ENCODE measurements at regions not wholly inside any gene's neighbourhood (a gene's known extent, or its start where the extent isn't known, plus 50 kb on each side); places are given as distances from the start of the nearest gene placed in this dataset.

GRCh38 chr12:4003576-4003975, 130.4 kb upstream of the PARP11 start:
- H3K36me3 Mint-ChIP-seq (ENCODE audit: low read depth), result no peaks in the 10 kb centered on the region
- peaks cover 49% of the 10 kb centered on the region for H3K27me3 Mint-ChIP-seq (ENCODE audit: low read depth)
- no peak overlapping the region for H3K27ac Mint-ChIP-seq (ENCODE audit: unreplicated experiment)
- peaks cover 8% of the 10 kb centered on the region for H3K9me3 Mint-ChIP-seq (ENCODE audit: low read depth)
- H3K4me1 Mint-ChIP-seq (ENCODE audit: low read depth), result no peaks in the 10 kb centered on the region
- no peak for DNase-seq (ENCODE audit: low spot score)
- TF ChIP-seq, protein P1, sequence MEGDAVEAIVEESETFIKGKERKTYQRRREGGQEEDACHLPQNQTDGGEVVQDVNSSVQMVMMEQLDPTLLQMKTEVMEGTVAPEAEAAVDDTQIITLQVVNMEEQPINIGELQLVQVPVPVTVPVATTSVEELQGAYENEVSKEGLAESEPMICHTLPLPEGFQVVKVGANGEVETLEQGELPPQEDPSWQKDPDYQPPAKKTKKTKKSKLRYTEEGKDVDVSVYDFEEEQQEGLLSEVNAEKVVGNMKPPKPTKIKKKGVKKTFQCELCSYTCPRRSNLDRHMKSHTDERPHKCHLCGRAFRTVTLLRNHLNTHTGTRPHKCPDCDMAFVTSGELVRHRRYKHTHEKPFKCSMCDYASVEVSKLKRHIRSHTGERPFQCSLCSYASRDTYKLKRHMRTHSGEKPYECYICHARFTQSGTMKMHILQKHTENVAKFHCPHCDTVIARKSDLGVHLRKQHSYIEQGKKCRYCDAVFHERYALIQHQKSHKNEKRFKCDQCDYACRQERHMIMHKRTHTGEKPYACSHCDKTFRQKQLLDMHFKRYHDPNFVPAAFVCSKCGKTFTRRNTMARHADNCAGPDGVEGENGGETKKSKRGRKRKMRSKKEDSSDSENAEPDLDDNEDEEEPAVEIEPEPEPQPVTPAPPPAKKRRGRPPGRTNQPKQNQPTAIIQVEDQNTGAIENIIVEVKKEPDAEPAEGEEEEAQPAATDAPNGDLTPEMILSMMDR (IDR thresholded peaks at IDR 0.05), result no peak
- no peak overlapping the region for H3K4me3 Mint-ChIP-seq (ENCODE audit: unreplicated experiment)

- no peak for DNase-seq (ENCODE audit: low spot score)
- H3K27me3 Mint-ChIP-seq (ENCODE audit: low read depth), result peaks cover 54% of the 10 kb centered on the region
- no peaks in the 10 kb centered on the region for H3K4me1 Mint-ChIP-seq (ENCODE audit: low read depth)
- H3K4me3 Mint-ChIP-seq (ENCODE audit: unreplicated experiment), result no peak overlapping the region
- TF ChIP-seq, protein P1 (IDR thresholded peaks at IDR 0.05), result no peak
- H3K36me3 Mint-ChIP-seq (ENCODE audit: low read depth), result no peaks in the 10 kb centered on the region
- no peak overlapping the region for H3K27ac Mint-ChIP-seq (ENCODE audit: unreplicated experiment)
- peaks cover 8% of the 10 kb centered on the region for H3K9me3 Mint-ChIP-seq (ENCODE audit: low read depth)
These were observed 129.4 kb upstream of the PARP11 start for GRCh38 chr12:4002601-4003000.

DNA sequence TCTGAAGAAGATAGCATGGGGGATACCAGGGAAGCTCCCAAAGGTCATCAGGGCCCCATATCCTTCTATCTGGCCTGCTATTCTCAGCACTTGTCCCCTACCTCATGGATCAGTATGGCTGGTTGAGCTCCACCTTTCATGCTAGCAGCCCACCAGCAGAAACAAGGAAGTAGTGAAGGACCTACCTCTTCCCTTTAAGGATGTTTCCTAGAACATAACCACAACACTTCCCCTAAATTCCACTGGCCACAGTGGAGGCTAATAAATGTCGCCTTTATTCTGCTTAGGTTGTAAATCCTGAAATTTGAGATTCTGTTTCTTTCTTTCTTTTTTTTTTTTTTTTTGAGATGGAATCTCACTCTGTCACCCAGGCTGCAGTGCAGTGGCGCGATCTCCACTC, 128.6 kb upstream of the PARP11 start:
- TF ChIP-seq, protein P1 (IDR thresholded peaks at IDR 0.05), result no peak
- Mint-ChIP-seq H3K36me3 (ENCODE audit: low read depth) (no peaks in the 10 kb centered on the region), H3K4me1 (ENCODE audit: low read depth) (no peaks in the 10 kb centered on the region), H3K27ac (ENCODE audit: unreplicated experiment) (no peak overlapping the region), H3K4me3 (ENCODE audit: unreplicated experiment) (no peak overlapping the region), H3K27me3 (ENCODE audit: low read depth) (peaks cover 57% of the 10 kb centered on the region), H3K9me3 (ENCODE audit: low read depth) (peaks cover 8% of the 10 kb centered on the region)
- no peak for DNase-seq (ENCODE audit: low spot score)

DNA sequence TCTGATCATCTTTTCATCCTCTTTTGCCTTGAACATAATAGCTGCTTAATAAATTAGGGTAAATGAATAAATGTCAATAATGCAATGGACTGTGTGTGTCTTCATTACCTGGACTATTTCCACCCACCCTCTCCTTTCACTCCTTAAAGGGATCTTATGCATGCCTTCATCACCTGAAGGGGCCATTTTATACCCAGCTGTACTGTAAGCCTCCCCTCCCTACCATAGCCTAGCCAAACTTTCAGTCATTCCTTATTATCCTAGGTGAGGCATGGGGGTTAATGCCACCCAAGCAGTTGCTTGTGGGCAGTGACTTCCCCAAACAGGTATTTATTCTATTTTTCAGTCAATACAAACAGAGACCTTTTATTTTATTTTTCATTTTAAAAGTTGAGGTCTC, 127.8 kb upstream of the PARP11 start:
- DNase-seq (ENCODE audit: low spot score), result no peak
- Mint-ChIP-seq H3K4me1 (ENCODE audit: low read depth) (no peaks in the 10 kb centered on the region), H3K4me3 (ENCODE audit: unreplicated experiment) (no peak overlapping the region), H3K27ac (ENCODE audit: unreplicated experiment) (no peak overlapping the region), H3K36me3 (ENCODE audit: low read depth) (no peaks in the 10 kb centered on the region), H3K27me3 (ENCODE audit: low read depth) (peaks cover 58% of the 10 kb centered on the region), H3K9me3 (ENCODE audit: low read depth) (peaks cover 8% of the 10 kb centered on the region)
- TF ChIP-seq, protein P1 (IDR thresholded peaks at IDR 0.05), result no peak

- DNase-seq (ENCODE audit: low spot score), result no peak
- H3K4me1 Mint-ChIP-seq (ENCODE audit: low read depth), result no peaks in the 10 kb centered on the region
- H3K4me3 Mint-ChIP-seq (ENCODE audit: unreplicated experiment), result no peak overlapping the region
- TF ChIP-seq, protein P1 (IDR thresholded peaks at IDR 0.05), result no peak
- no peaks in the 10 kb centered on the region for H3K36me3 Mint-ChIP-seq (ENCODE audit: low read depth)
- peaks cover 56% of the 10 kb centered on the region for H3K27me3 Mint-ChIP-seq (ENCODE audit: low read depth)
- no peak overlapping the region for H3K27ac Mint-ChIP-seq (ENCODE audit: unreplicated experiment)
- H3K9me3 Mint-ChIP-seq (ENCODE audit: low read depth), result peaks cover 8% of the 10 kb centered on the region
These were observed 126.7 kb upstream of the PARP11 start for GRCh38 chr12:3999904-4000303.
